NCI-H446 treated with DMSO at 0.1 percent for 48 hours (cell line): ENCODE measurements at regions not wholly inside any gene's neighbourhood (a gene's known extent, or its start where the extent isn't known, plus 50 kb on each side); places are given as distances from the start of the nearest gene placed in this dataset.

Experiments
- DNase-seq: peaks from one replicate; lab custom pipeline; 2025; lab: John Stamatoyannopoulos, UW

- no peak for DNase-seq
Measured at GRCh38 chr1:82445827-82446226, 645.1 kb downstream of the ADGRL2 start.

- DNase-seq: no peak
Measured at GRCh38 chr1:82445132-82445531, 644.4 kb downstream of the ADGRL2 start.

GRCh38 chr1:82441402-82441801, 640.7 kb downstream of the ADGRL2 start:
- DNase-seq: no peak

GRCh38 chr1:82423174-82423815, 622.6 kb downstream of the ADGRL2 start:
- no peak for DNase-seq

GRCh38 chr1:82421782-82422181, 621.0 kb downstream of the ADGRL2 start:
- no peak for DNase-seq

- DNase-seq: no peak
Measured at GRCh38 chr1:82420584-82420983, 619.9 kb downstream of the ADGRL2 start.

GRCh38 chr1:82411605-82412004, 610.9 kb downstream of the ADGRL2 start:
- DNase-seq: no peak

- no peak for DNase-seq
Measured at GRCh38 chr1:82405333-82405732, 604.6 kb downstream of the ADGRL2 start.

- no peak for DNase-seq
Measured at GRCh38 chr1:82401116-82401515, 600.4 kb downstream of the ADGRL2 start.

- no peak for DNase-seq
Measured at GRCh38 chr1:82400521-82400920, 599.8 kb downstream of the ADGRL2 start.

GRCh38 chr1:82399093-82399492, 598.4 kb downstream of the ADGRL2 start:
- DNase-seq: peak; percentile 39

GRCh38 chr1:82398357-82398756, 597.6 kb downstream of the ADGRL2 start:
- no peak for DNase-seq

- DNase-seq: no peak
Measured at GRCh38 chr1:82395440-82395839, 594.7 kb downstream of the ADGRL2 start.

- peak; percentile 51 for DNase-seq
Measured at GRCh38 chr1:82392946-82393345, 592.2 kb downstream of the ADGRL2 start.

GRCh38 chr1:82392513-82392912, 591.8 kb downstream of the ADGRL2 start:
- DNase-seq: peak; percentile 55

GRCh38 chr1:82391712-82392111, 591.0 kb downstream of the ADGRL2 start:
- DNase-seq: no peak

- DNase-seq: no peak
Measured at GRCh38 chr1:82390627-82391026, 589.9 kb downstream of the ADGRL2 start.

- peak; percentile 12 for DNase-seq
Measured at GRCh38 chr1:82388679-82389078, 587.9 kb downstream of the ADGRL2 start.

GRCh38 chr1:82387012-82387366, 586.3 kb downstream of the ADGRL2 start:
- peak; percentile 44 for DNase-seq

- no peak for DNase-seq
Measured at GRCh38 chr1:82386365-82387011, 585.8 kb downstream of the ADGRL2 start.

GRCh38 chr1:82384776-82385175, 584.0 kb downstream of the ADGRL2 start:
- DNase-seq: no peak

- DNase-seq: no peak
Measured at GRCh38 chr1:82377201-82377884, 576.6 kb downstream of the ADGRL2 start.

GRCh38 chr1:82373710-82374109, 573.0 kb downstream of the ADGRL2 start:
- no peak for DNase-seq
